GM18498 (cell line): ENCODE measurements at regions not wholly inside any gene's neighbourhood (a gene's known extent, or its start where the extent isn't known, plus 50 kb on each side); places are given as distances from the start of the nearest gene placed in this dataset.
"Not testable (repeated sequence)": the region's sequence is repeated elsewhere in the genome, so short reads cannot be mapped to it uniquely, and the experiment has no call there.

Source experiments
- ATAC-seq: cut with Tn5 transposase; IDR thresholded peaks from one replicate; pipeline ENCODE4 v1.9.1; 2021; ENCODE audit warnings: mild to moderate bottlenecking, moderate library complexity; ENCODE audit not compliant: unreplicated experiment

DNA sequence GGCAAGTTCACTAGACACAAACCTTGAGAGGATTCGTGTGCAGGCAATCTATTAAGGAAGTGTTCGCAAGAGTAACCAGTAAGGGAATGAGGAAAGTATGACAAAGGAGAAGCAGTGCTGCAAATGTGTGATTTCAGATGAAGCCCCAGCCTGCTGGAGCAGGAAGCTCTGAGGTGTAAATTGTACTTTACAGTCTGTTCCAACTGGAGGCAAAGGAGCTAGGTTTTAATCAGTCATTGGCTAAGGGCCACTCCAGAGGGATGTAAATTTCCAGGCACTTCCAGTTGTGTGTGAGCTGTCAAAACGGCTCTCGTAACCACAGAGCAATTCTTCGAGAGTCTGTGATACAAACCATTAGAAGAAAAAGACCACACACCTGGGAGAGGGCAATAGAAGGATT is 359.5 kb upstream of the FAM98A start:
- no peak for ATAC-seq

GRCh38 chr2:33949371-33949770 is 350.3 kb upstream of the FAM98A start:
- ATAC-seq, result no peak

DNA sequence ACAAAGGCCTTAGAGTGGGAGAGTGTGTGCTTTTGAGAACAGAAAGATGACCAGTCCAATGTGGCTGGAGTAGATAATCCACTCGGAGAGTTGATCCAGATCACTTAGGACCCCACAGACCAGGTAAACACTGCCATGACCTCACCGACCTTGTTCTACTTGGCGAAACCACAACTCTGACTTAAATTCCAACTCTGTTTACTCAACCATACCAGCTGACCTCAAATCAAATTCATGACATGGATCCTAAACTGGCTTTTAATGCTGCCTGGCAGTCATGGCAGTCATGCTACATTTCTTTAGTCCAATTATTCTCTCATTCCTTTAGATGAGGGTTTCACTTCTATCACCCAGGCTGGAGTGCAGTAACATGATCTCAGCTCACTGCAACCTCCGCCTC is 347.1 kb upstream of the FAM98A start:
- ATAC-seq, result no peak

DNA sequence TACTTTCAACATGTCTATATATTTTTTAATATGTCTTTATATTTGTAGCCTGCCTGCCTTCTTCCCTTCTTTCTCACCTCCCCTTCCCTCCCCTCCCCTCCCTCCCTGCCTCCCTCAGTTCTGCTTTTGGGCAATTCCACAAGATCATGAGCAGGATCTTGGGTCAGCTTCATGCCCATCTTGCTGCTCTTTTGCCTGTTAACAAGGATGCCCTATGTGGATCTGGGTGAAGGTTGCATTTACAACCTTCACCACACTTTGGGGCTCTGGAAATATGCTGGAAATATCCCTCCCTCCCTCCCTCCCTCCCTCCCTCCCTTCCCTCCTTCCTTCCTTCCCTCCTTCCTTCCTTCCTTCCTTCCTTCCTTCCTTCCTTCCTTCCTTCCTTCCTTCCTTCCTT is 334.1 kb upstream of the FAM98A start:
- no peak for ATAC-seq

- no peak for ATAC-seq
Observed at GRCh38 chr2:33931164-33931563, 332.1 kb upstream of the FAM98A start.

DNA sequence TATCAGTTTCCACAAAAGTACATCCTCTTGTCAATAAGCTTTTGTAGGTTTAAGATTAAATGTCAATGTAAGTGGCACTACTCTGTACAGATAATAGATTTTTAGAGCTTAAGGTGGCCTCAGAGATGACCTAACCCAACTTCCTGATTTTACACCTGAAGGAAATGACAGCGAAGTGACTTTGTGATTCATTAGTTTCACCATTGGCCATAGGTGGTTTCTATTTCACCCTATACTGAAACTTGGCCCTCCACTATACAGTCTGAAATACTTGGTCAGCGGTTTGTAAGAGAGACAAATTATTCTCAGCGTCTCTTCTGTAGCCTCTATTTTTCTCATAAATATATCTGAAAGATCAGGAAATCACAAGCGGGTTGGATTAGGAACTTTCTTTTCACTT is 330.4 kb upstream of the FAM98A start:
- peak; percentile 93 for ATAC-seq

GRCh38 chr2:33927756-33928155 is 328.7 kb upstream of the FAM98A start:
- ATAC-seq, result no peak

GRCh38 chr2:33925311-33925710 is 326.2 kb upstream of the FAM98A start:
- no peak for ATAC-seq

GRCh38 chr2:33924586-33925169 is 325.6 kb upstream of the FAM98A start:
- ATAC-seq, result no peak

- no peak for ATAC-seq
Observed at GRCh38 chr2:33917252-33917651, 318.2 kb upstream of the FAM98A start.

- no peak for ATAC-seq
Observed at GRCh38 chr2:33913071-33913616, 314.0 kb upstream of the FAM98A start.

DNA sequence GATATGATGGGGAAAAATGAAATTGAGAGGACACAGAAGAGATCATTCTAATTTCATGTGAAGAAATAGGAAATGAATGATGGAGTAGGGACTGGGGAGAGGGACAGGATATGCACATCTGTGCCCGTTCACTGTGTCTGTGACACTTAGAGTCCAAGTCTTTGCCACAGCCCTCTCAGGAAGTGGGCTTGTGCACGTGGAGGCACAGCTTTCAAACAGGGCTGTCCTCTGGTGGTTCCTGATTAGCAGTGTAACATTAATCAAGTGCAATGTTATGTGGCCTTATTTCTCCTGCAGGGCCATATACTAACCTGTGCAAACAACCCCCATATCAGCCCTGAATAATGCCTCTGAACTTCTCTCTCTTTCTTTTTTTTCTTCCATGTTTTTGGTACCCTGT is 312.2 kb upstream of the FAM98A start:
- ATAC-seq, result no peak

- no peak for ATAC-seq
Observed at GRCh38 chr2:33909945-33910695, 311.0 kb upstream of the FAM98A start.

- ATAC-seq, result no peak
Observed at GRCh38 chr2:33907866-33908265, 308.8 kb upstream of the FAM98A start.

DNA sequence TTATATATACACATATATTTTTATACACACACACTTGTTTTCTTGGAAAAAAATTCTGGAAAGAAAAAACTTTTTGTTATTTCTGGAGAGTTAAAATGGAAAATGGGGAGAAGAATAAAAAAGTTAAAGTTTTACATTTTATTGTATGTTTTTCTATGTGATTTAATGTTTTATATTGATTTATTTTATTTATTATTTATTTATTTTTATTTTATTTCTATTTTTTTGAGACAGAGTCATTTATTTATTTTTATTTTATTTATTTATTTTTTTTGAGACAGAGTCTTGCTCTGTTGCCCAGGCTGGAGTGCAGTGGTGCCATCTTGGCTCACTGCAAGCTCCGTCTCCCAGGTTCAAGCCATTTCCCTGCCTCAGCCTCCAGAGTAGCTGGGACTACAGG is 307.0 kb upstream of the FAM98A start:
- not testable (repeated sequence) for ATAC-seq

DNA sequence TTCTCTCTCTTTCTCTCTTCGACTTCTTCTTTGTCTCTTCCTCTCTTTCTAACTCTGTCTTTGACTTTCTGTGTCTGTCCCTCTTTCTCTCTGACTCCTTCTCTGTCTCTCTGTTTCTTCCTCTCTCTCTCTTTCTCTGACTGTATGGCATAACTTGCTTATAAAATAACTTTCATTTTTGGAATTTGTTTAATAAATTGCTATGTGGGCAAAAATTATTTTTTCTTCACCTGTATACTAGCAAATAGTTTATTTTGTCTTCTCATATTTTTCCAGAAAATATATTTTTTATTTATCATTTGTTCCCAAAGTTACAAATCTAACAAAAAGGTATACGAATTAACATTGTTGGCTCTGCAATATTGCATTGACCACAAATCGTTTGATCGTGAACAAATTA is 305.7 kb upstream of the FAM98A start:
- no peak for ATAC-seq

GRCh38 chr2:33903701-33904100 is 304.6 kb upstream of the FAM98A start:
- ATAC-seq, result no peak

- no peak for ATAC-seq
Observed at GRCh38 chr2:33903215-33903614, 304.1 kb upstream of the FAM98A start.

DNA sequence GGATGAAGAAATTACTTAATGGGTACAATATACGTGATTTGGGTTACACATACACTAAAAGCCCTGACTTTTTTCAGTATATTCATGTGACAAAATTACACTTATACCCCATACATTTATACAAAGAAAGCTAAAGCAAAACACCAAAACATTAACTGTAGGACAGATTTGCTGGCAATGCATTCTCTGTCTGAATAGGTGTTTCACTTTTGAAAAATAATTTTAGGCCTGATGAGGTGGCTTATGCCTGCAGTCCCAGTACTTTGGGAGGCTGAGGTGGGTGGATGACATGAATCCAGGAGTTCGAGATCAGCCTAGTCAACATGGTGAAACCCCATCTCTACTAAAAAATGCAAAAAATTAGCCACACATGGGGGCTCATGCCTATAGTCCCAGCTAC is 301.5 kb upstream of the FAM98A start:
- ATAC-seq, result no peak

DNA sequence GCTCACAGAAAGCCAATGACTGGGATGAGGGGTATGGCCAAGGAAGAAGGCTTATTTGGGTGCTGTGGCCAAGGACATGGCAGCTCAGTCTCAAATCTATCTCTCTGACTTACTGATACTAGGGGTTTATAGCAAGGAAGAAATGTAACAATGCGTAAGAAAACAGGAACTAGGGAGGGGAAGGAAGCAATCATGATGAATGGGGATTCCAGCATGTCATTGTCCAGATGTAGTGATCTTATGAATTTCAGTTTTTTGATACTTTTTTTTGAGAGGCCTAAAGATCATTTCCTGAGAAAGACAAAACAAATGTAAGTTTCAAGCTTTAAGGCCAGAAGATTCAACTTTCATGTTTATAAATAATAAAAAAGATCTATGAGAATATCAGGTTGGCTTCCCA is 298.6 kb upstream of the FAM98A start:
- no peak for ATAC-seq

- ATAC-seq, result no peak
Observed at GRCh38 chr2:33893824-33894223, 294.7 kb upstream of the FAM98A start.

GRCh38 chr2:33891616-33892015 is 292.5 kb upstream of the FAM98A start:
- no peak for ATAC-seq

DNA sequence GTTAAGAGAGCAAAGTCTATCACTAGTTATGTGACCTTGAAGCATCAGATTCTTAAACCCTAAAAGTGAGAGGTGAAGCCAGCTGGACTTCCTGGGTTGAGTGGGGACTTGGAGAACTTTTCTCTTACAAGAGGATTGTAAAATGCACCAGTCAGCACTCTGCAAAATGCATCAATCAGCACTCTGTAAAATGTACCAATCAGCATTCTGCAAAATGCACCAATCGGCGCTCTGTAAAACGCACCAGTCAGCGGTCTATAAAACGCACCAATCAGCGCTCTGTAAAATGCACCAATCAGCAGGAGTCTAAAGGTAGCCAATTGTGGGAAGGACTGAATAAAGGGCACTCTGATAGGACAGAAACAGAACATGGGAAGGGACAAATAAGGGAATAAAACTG is 291.6 kb upstream of the FAM98A start:
- no peak for ATAC-seq
